Suprapubic skin (tissue), 4 donors: ENCODE measurements at regions not wholly inside any gene's neighbourhood (a gene's known extent, or its start where the extent isn't known, plus 50 kb on each side); places are given as distances from the start of the nearest gene placed in this dataset.

ENCODE experiments used
- DNase-seq, 2 donors: peaks; one replicate each; pipeline ENCODE4 v3.0.0-alpha.2; 2019; ENCODE audit warnings: low spot score in 2 of 2
- H3K27ac ChIP-seq: fragments of 200-600 bp; sonication (generic); one replicate; pipeline ENCODE4 v1.5.1; 2019
- H3K27me3 ChIP-seq: fragments of 200-600 bp; sonication (generic); one replicate; pipeline ENCODE4 v1.5.1; 2019
- H3K36me3 ChIP-seq: fragments of 200-600 bp; sonication (generic); one replicate; pipeline ENCODE4 v1.5.1; 2019
- H3K4me1 ChIP-seq: fragments of 200-600 bp; sonication (generic); one replicate; pipeline ENCODE4 v1.5.1; 2019
- H3K4me3 ChIP-seq: fragments of 200-600 bp; sonication (generic); one replicate; pipeline ENCODE4 v1.5.1; 2019; ENCODE audit warnings: mild to moderate bottlenecking
- H3K9me3 ChIP-seq: fragments of 200-600 bp; sonication (generic); one replicate; pipeline ENCODE4 v1.5.1; 2019
- CTCF ChIP-seq, 2 donors: fragments of 200-600 bp in 1 of 2; fragments of 450-650 bp in 1 of 2; sonication (generic) in 1 of 2; IDR thresholded peaks; one replicate each; pipeline ENCODE4 v1.5.1; 2016 to 2019; ENCODE audit warnings: antibody characterized with exemption in 2 of 2, mild to moderate bottlenecking in 1 of 2, moderate library complexity in 1 of 2
- EP300 ChIP-seq: sonication (generic); formaldehyde crosslinking; IDR thresholded peaks from one replicate; pipeline ENCODE4 v1.6.1; 2017; ENCODE audit warnings: antibody characterized with exemption
- POLR2A ChIP-seq, 2 donors: fragments of 450-650 bp; IDR thresholded peaks; one replicate each; pipeline ENCODE4 v1.6.1; 2017; ENCODE audit warnings: antibody characterized with exemption in 2 of 2, mild to moderate bottlenecking in 2 of 2, moderate library complexity in 2 of 2
- POLR2AphosphoS5 ChIP-seq, 3 donors: sonication (generic); formaldehyde crosslinking; IDR thresholded peaks; one replicate each; pipeline ENCODE4 v1.6.1; 2017; ENCODE audit warnings: antibody characterized with exemption in 3 of 3
- WGBS: methylation state at CpG from one replicate; pipeline ENCODE4 v1.1.5; 2018; 5-methylcytosine and 5-hydroxymethylcytosine counted together

- H3K36me3 ChIP-seq: no peaks in the 10 kb centered on the region
- H3K4me3 ChIP-seq: no peak overlapping the region
- H3K27ac ChIP-seq: no peak overlapping the region
- peaks cover 29% of the 10 kb centered on the region for H3K27me3 ChIP-seq
- no peak for DNase-seq
- TF ChIP-seq POLR2AphosphoS5 (IDR thresholded peaks at IDR 0.05) (no peak), POLR2A (IDR thresholded peaks at IDR 0.05) (no peak), EP300 (no peak), CTCF (IDR thresholded peaks at IDR 0.05) (no peak)
- no peaks in the 10 kb centered on the region for H3K9me3 ChIP-seq
- no peaks in the 10 kb centered on the region for H3K4me1 ChIP-seq
- WGBS: no CpG with 5 or more reads among the region's 2 CpGs
Observed at GRCh38 chr10:123378302-123378701, 224.1 kb downstream of the BUB3 start.

GRCh38 chr10:123379156-123379555 lies 225.0 kb downstream of the BUB3 start:
- Histone ChIP-seq H3K4me3 (no peak overlapping the region), H3K4me1 (no peaks in the 10 kb centered on the region), H3K36me3 (no peaks in the 10 kb centered on the region), H3K27ac (no peak overlapping the region), H3K27me3 (peaks cover 33% of the 10 kb centered on the region), H3K9me3 (no peaks in the 10 kb centered on the region)
- WGBS: 66% methylated on average over 5 of the region's 5 CpGs
- no peak for DNase-seq
- TF ChIP-seq POLR2A (IDR thresholded peaks at IDR 0.05): no peak
- TF ChIP-seq EP300: no peak
- TF ChIP-seq CTCF (IDR thresholded peaks at IDR 0.05): no peak
- no peak for TF ChIP-seq POLR2AphosphoS5 (IDR thresholded peaks at IDR 0.05)

GRCh38 chr10:123380491-123381085 lies 226.4 kb downstream of the BUB3 start:
- no peaks in the 10 kb centered on the region for H3K4me1 ChIP-seq
- no peaks in the 10 kb centered on the region for H3K9me3 ChIP-seq
- no peak for DNase-seq
- 65% methylated on average over 7 of the region's 7 CpGs for WGBS
- TF ChIP-seq POLR2A (IDR thresholded peaks at IDR 0.05) (no peak), CTCF (IDR thresholded peaks at IDR 0.05) (peak in 1 of 2 donors; percentile 34), EP300 (no peak), POLR2AphosphoS5 (IDR thresholded peaks at IDR 0.05) (no peak)
- no peak overlapping the region for H3K4me3 ChIP-seq
- no peaks in the 10 kb centered on the region for H3K36me3 ChIP-seq
- H3K27ac ChIP-seq: no peak overlapping the region
- H3K27me3 ChIP-seq: peaks cover 36% of the 10 kb centered on the region

- Histone ChIP-seq H3K36me3 (no peaks in the 10 kb centered on the region), H3K27ac (no peak overlapping the region), H3K9me3 (no peaks in the 10 kb centered on the region), H3K4me3 (no peak overlapping the region), H3K4me1 (no peaks in the 10 kb centered on the region), H3K27me3 (peaks cover 34% of the 10 kb centered on the region)
- no peak for TF ChIP-seq POLR2A (IDR thresholded peaks at IDR 0.05)
- TF ChIP-seq POLR2AphosphoS5 (IDR thresholded peaks at IDR 0.05): no peak
- TF ChIP-seq EP300: no peak
- TF ChIP-seq CTCF (IDR thresholded peaks at IDR 0.05): no peak
- DNase-seq: no peak
- 74% methylated on average over 5 of the region's 5 CpGs for WGBS
Observed at GRCh38 chr10:123381224-123381623, 227.0 kb downstream of the BUB3 start.

- no peaks in the 10 kb centered on the region for H3K9me3 ChIP-seq
- 81% methylated on average over 4 of the region's 4 CpGs for WGBS
- H3K4me3 ChIP-seq: no peak overlapping the region
- no peaks in the 10 kb centered on the region for H3K36me3 ChIP-seq
- TF ChIP-seq POLR2A (IDR thresholded peaks at IDR 0.05) (no peak), CTCF (IDR thresholded peaks at IDR 0.05) (no peak), POLR2AphosphoS5 (IDR thresholded peaks at IDR 0.05) (no peak), EP300 (no peak)
- DNase-seq: no peak
- no peak overlapping the region for H3K27ac ChIP-seq
- peaks cover 27% of the 10 kb centered on the region for H3K27me3 ChIP-seq
- no peaks in the 10 kb centered on the region for H3K4me1 ChIP-seq
Observed at GRCh38 chr10:123382491-123382890, 228.3 kb downstream of the BUB3 start.
